Sigmoid colon (tissue), 6 donors: ENCODE measurements at regions not wholly inside any gene's neighbourhood (a gene's known extent, or its start where the extent isn't known, plus 50 kb on each side); places are given as distances from the start of the nearest gene placed in this dataset.

ENCODE experiments used
- DNase-seq: peaks from one replicate; pipeline ENCODE4 v3.0.0-alpha.2; 2019
- H3K27ac ChIP-seq, 4 donors: fragments of 200-600 bp; sonication (generic); one replicate each; pipeline ENCODE4 v1.5.1; 2016 to 2019; ENCODE audit warnings: mild to moderate bottlenecking in 1 of 4
- H3K27me3 ChIP-seq, 3 donors: fragments of 200-600 bp; sonication (generic); one replicate each; pipeline ENCODE4 v1.5.1; 2019; ENCODE audit warnings: mild to moderate bottlenecking in 1 of 3
- H3K36me3 ChIP-seq, 4 donors: fragments of 200-600 bp; sonication (generic); one replicate each; pipeline ENCODE4 v1.5.1; 2016 to 2019
- H3K4me1 ChIP-seq, 4 donors: fragments of 200-600 bp; sonication (generic); one replicate each; pipeline ENCODE4 v1.5.1; 2017 to 2019
- H3K4me3 ChIP-seq, 4 donors: fragments of 200-600 bp; sonication (generic); one replicate each; pipeline ENCODE4 v1.5.1; 2017 to 2019; ENCODE audit warnings: mild to moderate bottlenecking in 2 of 4, moderate library complexity in 1 of 4
- H3K9me3 ChIP-seq, 4 donors: fragments of 200-600 bp in 3 of 4; sonication (generic) in 3 of 4; one replicate each; pipeline versions ENCODE4 v1.5.1 to v1.6.1; 2013 to 2019
- CTCF ChIP-seq, 4 experiments: fragments of 450-650 bp in 3 of 4; fragments of 200-600 bp in 1 of 4; IDR thresholded peaks; one replicate each; pipeline ENCODE4 v1.5.1; 2016 to 2019; ENCODE audit warnings: antibody characterized with exemption in 4 of 4, mild to moderate bottlenecking in 3 of 4, moderate library complexity in 2 of 4
- EP300 ChIP-seq, 4 donors: sonication (generic); formaldehyde crosslinking; IDR thresholded peaks; one replicate each; pipeline ENCODE4 v1.6.1; 2017; ENCODE audit warnings: antibody characterized with exemption in 4 of 4
- POLR2A ChIP-seq, 2 donors: fragments of 450-650 bp; IDR thresholded peaks; one replicate each; pipeline ENCODE4 v1.6.1; 2016; ENCODE audit warnings: antibody characterized with exemption in 2 of 2, mild to moderate bottlenecking in 2 of 2, moderate library complexity in 2 of 2
- POLR2AphosphoS5 ChIP-seq, 4 donors: sonication (generic); formaldehyde crosslinking; IDR thresholded peaks; one replicate each; pipeline ENCODE4 v1.6.1; 2017; ENCODE audit warnings: antibody characterized with exemption in 4 of 4
- WGBS, 2 donors: extraction: QIAGEN DNeasy Blood & Tissue Kit; methylation state at CpG; one replicate each; pipeline ENCODE4 v1.1.7; 2013; 5-methylcytosine and 5-hydroxymethylcytosine counted together
- intact Hi-C: fragments of 100-400 bp; cut with DNase I; formaldehyde crosslinking; loops from one replicate; pipeline ENCODE4 v1.15.1; 2023
- donor health status: healthy with polysubstance abuse.
- donor health status: healthy.

GRCh38 chr6:78526432-78526831 is 340.9 kb upstream of the IRAK1BP1 start:
- Histone ChIP-seq H3K4me3 (no peak overlapping the region), H3K27ac (no peak overlapping the region), H3K27me3 (no peaks in the 10 kb centered on the region), H3K9me3 (no peaks in the 10 kb centered on the region), H3K36me3 (no peaks in the 10 kb centered on the region), H3K4me1 (no peaks in the 10 kb centered on the region)
- intact Hi-C loops = no loop called here
- DNase-seq = no peak
- TF ChIP-seq CTCF (IDR thresholded peaks at IDR 0.05) = no peak
- no peak for TF ChIP-seq POLR2A (IDR thresholded peaks at IDR 0.05)
- TF ChIP-seq EP300 (IDR thresholded peaks at IDR 0.05) = no peak
- TF ChIP-seq POLR2AphosphoS5 (IDR thresholded peaks at IDR 0.05) = no peak
- WGBS, 2 donors = 90 to 95% methylated on average over 3 of the region's 3 CpGs

GRCh38 chr6:78528926-78529325 is 338.4 kb upstream of the IRAK1BP1 start:
- no peak for DNase-seq
- no peak overlapping the region for H3K27ac ChIP-seq
- 84 to 85% methylated on average over 3 of the region's 3 CpGs for WGBS, 2 donors
- no peaks in the 10 kb centered on the region for H3K4me1 ChIP-seq
- H3K9me3 ChIP-seq = no peaks in the 10 kb centered on the region
- no peaks in the 10 kb centered on the region for H3K27me3 ChIP-seq
- no peak overlapping the region for H3K4me3 ChIP-seq
- TF ChIP-seq CTCF (IDR thresholded peaks at IDR 0.05) (no peak), EP300 (IDR thresholded peaks at IDR 0.05) (no peak), POLR2AphosphoS5 (IDR thresholded peaks at IDR 0.05) (no peak), POLR2A (IDR thresholded peaks at IDR 0.05) (no peak)
- intact Hi-C loops = no loop called here
- no peaks in the 10 kb centered on the region for H3K36me3 ChIP-seq

GRCh38 chr6:78530208-78530607 is 337.1 kb upstream of the IRAK1BP1 start:
- no peaks in the 10 kb centered on the region for H3K36me3 ChIP-seq
- H3K4me1 ChIP-seq = no peaks in the 10 kb centered on the region
- no peak overlapping the region for H3K27ac ChIP-seq
- no peaks in the 10 kb centered on the region for H3K27me3 ChIP-seq
- TF ChIP-seq EP300 (IDR thresholded peaks at IDR 0.05) (no peak), CTCF (IDR thresholded peaks at IDR 0.05) (no peak), POLR2AphosphoS5 (IDR thresholded peaks at IDR 0.05) (no peak), POLR2A (IDR thresholded peaks at IDR 0.05) (no peak)
- no peak overlapping the region for H3K4me3 ChIP-seq
- intact Hi-C loops = no loop called here
- DNase-seq = no peak
- no peaks in the 10 kb centered on the region for H3K9me3 ChIP-seq
- 62 to 65% methylated on average over 3 of the region's 3 CpGs for WGBS, 2 donors

GRCh38 chr6:78533426-78533825 is 333.9 kb upstream of the IRAK1BP1 start:
- H3K9me3 ChIP-seq = no peaks in the 10 kb centered on the region
- no peaks in the 10 kb centered on the region for H3K36me3 ChIP-seq
- 83 to 89% methylated on average over 3 of the region's 3 CpGs for WGBS, 2 donors
- intact Hi-C loops = no loop called here
- H3K27me3 ChIP-seq = no peaks in the 10 kb centered on the region
- no peak overlapping the region for H3K4me3 ChIP-seq
- no peak overlapping the region for H3K27ac ChIP-seq
- DNase-seq = no peak
- H3K4me1 ChIP-seq = no peaks in the 10 kb centered on the region
- no peak for TF ChIP-seq POLR2AphosphoS5 (IDR thresholded peaks at IDR 0.05)
- TF ChIP-seq POLR2A (IDR thresholded peaks at IDR 0.05) = no peak
- no peak for TF ChIP-seq CTCF (IDR thresholded peaks at IDR 0.05)
- no peak for TF ChIP-seq EP300 (IDR thresholded peaks at IDR 0.05)

GRCh38 chr6:78533876-78534275 is 333.5 kb upstream of the IRAK1BP1 start:
- Histone ChIP-seq H3K36me3 (no peaks in the 10 kb centered on the region), H3K27ac (no peak overlapping the region), H3K4me3 (no peak overlapping the region), H3K9me3 (no peaks in the 10 kb centered on the region), H3K27me3 (no peaks in the 10 kb centered on the region), H3K4me1 (no peaks in the 10 kb centered on the region)
- TF ChIP-seq EP300 (IDR thresholded peaks at IDR 0.05) (no peak), POLR2AphosphoS5 (IDR thresholded peaks at IDR 0.05) (no peak), POLR2A (IDR thresholded peaks at IDR 0.05) (no peak), CTCF (IDR thresholded peaks at IDR 0.05) (no peak)
- intact Hi-C loops = no loop called here
- no peak for DNase-seq
